ENCODE measurements at regions not wholly inside any gene's neighbourhood (a gene's known extent, or its start where the extent isn't known, plus 50 kb on each side); places are given as distances from the start of the nearest gene placed in this dataset.

DNA sequence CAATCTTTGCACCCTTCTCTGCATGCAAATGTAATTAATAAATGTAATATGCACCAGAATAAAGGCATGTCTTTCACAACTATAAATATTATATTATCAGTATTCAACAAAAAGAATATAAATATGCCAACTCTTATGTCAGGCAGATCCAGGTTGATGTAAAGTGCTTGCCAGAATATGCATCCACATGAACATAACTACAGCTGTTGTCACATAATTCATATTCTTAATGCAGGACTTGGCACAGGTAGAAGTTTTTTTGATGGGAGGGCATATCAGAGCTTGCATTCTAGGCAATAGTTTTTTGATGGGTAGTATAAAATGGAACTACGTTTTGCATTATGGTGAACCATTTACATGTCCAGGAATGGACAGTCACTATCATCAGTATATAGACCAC, 544.3 kb downstream of the ZNF804A start:
- TF ChIP-seq CTCF (conservative IDR thresholded peaks at IDR 0.05 in 1 of 2, IDR thresholded peaks at IDR 0.05 in 1 of 2; ENCODE audit: low read depth in 1 of 2, low read length in 2 of 2) (no peak), EZH2 (IDR thresholded peaks at IDR 0.05; ENCODE audit: low read length, missing control alignments) (no peak)
